Ishikawa (cell line): ENCODE measurements at regions not wholly inside any gene's neighbourhood (a gene's known extent, or its start where the extent isn't known, plus 50 kb on each side); places are given as distances from the start of the nearest gene placed in this dataset.

Experiments
- EP300 ChIP-seq: IDR thresholded peaks from 2 replicates; pipeline ENCODE4 v1.6.1; 2012; ENCODE audit warnings: borderline replicate concordance
- RAD21 ChIP-seq: IDR thresholded peaks from 2 replicates; pipeline ENCODE4 v1.6.1; 2012; ENCODE audit warnings: low read depth
- TEAD4 ChIP-seq: IDR thresholded peaks from 2 replicates; pipeline ENCODE4 v1.6.1; 2012
- TF ChIP-seq, protein P1 (sequence below): IDR thresholded peaks from 2 replicates; pipeline ENCODE4 v1.6.1; 2012; ENCODE audit warnings: low read depth, mild to moderate bottlenecking

- no peak for TF ChIP-seq TEAD4
- TF ChIP-seq EP300, result no peak
- TF ChIP-seq RAD21, result no peak
- TF ChIP-seq, protein P1, sequence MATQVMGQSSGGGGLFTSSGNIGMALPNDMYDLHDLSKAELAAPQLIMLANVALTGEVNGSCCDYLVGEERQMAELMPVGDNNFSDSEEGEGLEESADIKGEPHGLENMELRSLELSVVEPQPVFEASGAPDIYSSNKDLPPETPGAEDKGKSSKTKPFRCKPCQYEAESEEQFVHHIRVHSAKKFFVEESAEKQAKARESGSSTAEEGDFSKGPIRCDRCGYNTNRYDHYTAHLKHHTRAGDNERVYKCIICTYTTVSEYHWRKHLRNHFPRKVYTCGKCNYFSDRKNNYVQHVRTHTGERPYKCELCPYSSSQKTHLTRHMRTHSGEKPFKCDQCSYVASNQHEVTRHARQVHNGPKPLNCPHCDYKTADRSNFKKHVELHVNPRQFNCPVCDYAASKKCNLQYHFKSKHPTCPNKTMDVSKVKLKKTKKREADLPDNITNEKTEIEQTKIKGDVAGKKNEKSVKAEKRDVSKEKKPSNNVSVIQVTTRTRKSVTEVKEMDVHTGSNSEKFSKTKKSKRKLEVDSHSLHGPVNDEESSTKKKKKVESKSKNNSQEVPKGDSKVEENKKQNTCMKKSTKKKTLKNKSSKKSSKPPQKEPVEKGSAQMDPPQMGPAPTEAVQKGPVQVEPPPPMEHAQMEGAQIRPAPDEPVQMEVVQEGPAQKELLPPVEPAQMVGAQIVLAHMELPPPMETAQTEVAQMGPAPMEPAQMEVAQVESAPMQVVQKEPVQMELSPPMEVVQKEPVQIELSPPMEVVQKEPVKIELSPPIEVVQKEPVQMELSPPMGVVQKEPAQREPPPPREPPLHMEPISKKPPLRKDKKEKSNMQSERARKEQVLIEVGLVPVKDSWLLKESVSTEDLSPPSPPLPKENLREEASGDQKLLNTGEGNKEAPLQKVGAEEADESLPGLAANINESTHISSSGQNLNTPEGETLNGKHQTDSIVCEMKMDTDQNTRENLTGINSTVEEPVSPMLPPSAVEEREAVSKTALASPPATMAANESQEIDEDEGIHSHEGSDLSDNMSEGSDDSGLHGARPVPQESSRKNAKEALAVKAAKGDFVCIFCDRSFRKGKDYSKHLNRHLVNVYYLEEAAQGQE, result no peak
These were observed 59.0 kb upstream of the OR9Q1 start for GRCh38 chr11:57964660-57965059.
